IMR-90 (cell line): ENCODE measurements at regions not wholly inside any gene's neighbourhood (a gene's known extent, or its start where the extent isn't known, plus 50 kb on each side); places are given as distances from the start of the nearest gene placed in this dataset.

Experiments used
- ATAC-seq: fragments of 200-7000 bp; cut with Tn5 transposase; 2 replicates; pipeline ENCODE4 v1.9.1; 2020; ENCODE audit warnings: low read depth, mild to moderate bottlenecking, moderate library complexity
- BruUV-seq: library from RNA; stranded (reverse); fragments of 400-500 nt; replicated peaks from 2 replicates; lab custom pipeline; 2021; lab: Mats Ljungman, UMichigan
- CTCF ChIA-PET: fragments of 300-600 bp; formaldehyde crosslinking; extraction: SDS; loops from one replicate; lab custom pipeline; 2021; ENCODE audit warnings: antibody characterized with exemption; lab: Yijun Ruan, JAX
- POLR2A ChIA-PET: fragments of 300-600 bp; sonication (Branson Sonifier 250); formaldehyde crosslinking; loops from one replicate; lab custom pipeline; 2022; ENCODE audit warnings: antibody characterized with exemption; ENCODE audit not compliant: unreplicated experiment; lab: Charles Lee
- DNase-seq: peaks from one replicate; pipeline ENCODE4 v3.0.0; 2013
- H2AFZ ChIP-seq: replicated peaks from 2 replicates; pipeline ENCODE3; 2013; ENCODE audit warnings: low read length, mild to moderate bottlenecking; ENCODE audit not compliant: poor library complexity
- H2AK5ac ChIP-seq: 2 replicates; pipeline ENCODE4 v1.6.1; 2013; ENCODE audit warnings: low read depth, low read length, inconsistent platforms
- H2AK9ac ChIP-seq: replicated peaks from 2 replicates; pipeline ENCODE3; 2013; ENCODE audit warnings: mild to moderate bottlenecking, low read depth, low read length, moderate library complexity; ENCODE audit not compliant: poor library complexity
- H2BK120ac ChIP-seq: 2 replicates; pipeline ENCODE4 v1.6.1; 2013; ENCODE audit warnings: low read depth, low read length, inconsistent platforms
- H2BK15ac ChIP-seq: 3 replicates; pipeline ENCODE4 v1.6.1; 2013; ENCODE audit warnings: low read depth, low read length, inconsistent platforms
- H2BK20ac ChIP-seq: 2 replicates; pipeline ENCODE4 v1.6.1; 2013; ENCODE audit warnings: low read depth, mild to moderate bottlenecking, inconsistent platforms, low read length, moderate library complexity
- H2BK5ac ChIP-seq: 2 replicates; pipeline ENCODE4 v1.6.1; 2013; ENCODE audit warnings: mild to moderate bottlenecking, low read depth, low read length, inconsistent platforms; ENCODE audit not compliant: poor library complexity, severe bottlenecking
- H3K14ac ChIP-seq: replicated peaks from 2 replicates; pipeline ENCODE4 v1.6.1; 2013; ENCODE audit warnings: low read depth, low read length, inconsistent platforms
- H3K18ac ChIP-seq: 2 replicates; pipeline ENCODE4 v1.6.1; 2013; ENCODE audit warnings: low read depth, low read length, control low read depth
- H3K23ac ChIP-seq: 2 replicates; pipeline ENCODE4 v1.6.1; 2013; ENCODE audit warnings: low read depth, low read length, inconsistent platforms
- H3K27ac ChIP-seq: 2 replicates; pipeline ENCODE4 v1.5.1; 2013; ENCODE audit warnings: mild to moderate bottlenecking, control low read depth, low read length; ENCODE audit not compliant: insufficient read depth
- H3K27me3 ChIP-seq: 2 replicates; pipeline ENCODE4 v1.6.1; 2013; ENCODE audit warnings: low read length; ENCODE audit not compliant: control insufficient read depth, insufficient read depth
- H3K36me3 ChIP-seq: 2 replicates; pipeline ENCODE4 v1.6.1; 2013; ENCODE audit warnings: low read length, mixed read lengths; ENCODE audit not compliant: control insufficient read depth, insufficient read depth
- H3K4ac ChIP-seq: 2 replicates; pipeline ENCODE4 v1.6.1; 2013; ENCODE audit warnings: low read depth, low read length, inconsistent platforms
- H3K4me1 ChIP-seq: 2 replicates; pipeline ENCODE4 v1.6.1; 2013; ENCODE audit warnings: low read length, mixed read lengths; ENCODE audit not compliant: control insufficient read depth, insufficient read depth
- H3K4me2 ChIP-seq: 2 replicates; pipeline ENCODE4 v1.6.1; 2013; ENCODE audit warnings: low read depth, mild to moderate bottlenecking, control low read depth, low read length, moderate library complexity
- H3K4me3 ChIP-seq: 2 replicates; pipeline ENCODE4 v1.5.1; 2013; ENCODE audit warnings: low read depth, mild to moderate bottlenecking, control low read depth, low read length, moderate library complexity; ENCODE audit not compliant: insufficient read depth
- H3K56ac ChIP-seq: 2 replicates; pipeline ENCODE4 v1.6.1; 2013; ENCODE audit warnings: low read length, inconsistent platforms; ENCODE audit not compliant: insufficient read depth; ENCODE audit errors: extremely low read depth
- H3K79me1 ChIP-seq, 2 experiments: 2 replicates each; pipeline ENCODE4 v1.6.1; 2013; ENCODE audit warnings: low read length in 2 of 2, inconsistent platforms in 1 of 2, low read depth in 1 of 2
- H3K9ac ChIP-seq: 2 replicates; pipeline ENCODE4 v1.6.1; 2013; ENCODE audit warnings: low read depth, low read length, control low read depth
- H3K9me1 ChIP-seq: 2 replicates; pipeline ENCODE4 v1.6.1; 2013; ENCODE audit warnings: low read length, inconsistent platforms; ENCODE audit not compliant: insufficient read depth
- H3K9me3 ChIP-seq: 2 replicates; pipeline ENCODE4 v1.6.1; 2013; ENCODE audit warnings: low read length; ENCODE audit not compliant: control insufficient read depth, insufficient read depth
- H4K20me1 ChIP-seq: 2 replicates; pipeline ENCODE4 v1.6.1; 2013; ENCODE audit warnings: low read length, inconsistent platforms; ENCODE audit not compliant: insufficient read depth
- H4K5ac ChIP-seq: 2 replicates; pipeline ENCODE4 v1.6.1; 2013; ENCODE audit warnings: mild to moderate bottlenecking, low read depth, low read length, control low read depth
- H4K8ac ChIP-seq, 2 experiments: 2 replicates each; pipeline ENCODE4 v1.6.1; 2013; ENCODE audit warnings: low read depth in 2 of 2, low read length in 2 of 2, control low read depth in 1 of 2, inconsistent platforms in 1 of 2
- H4K91ac ChIP-seq: 2 replicates; pipeline ENCODE4 v1.6.1; 2013; ENCODE audit warnings: low read depth, low read length, inconsistent platforms; ENCODE audit not compliant: insufficient read depth
- BHLHE40 ChIP-seq: fragments of 150-350 bp; IDR thresholded peaks from 2 replicates; pipeline ENCODE4 v1.6.1; 2016; ENCODE audit warnings: mild to moderate bottlenecking, low read depth, low read length
- CEBPB ChIP-seq: IDR thresholded peaks from 2 replicates; pipeline ENCODE4 v1.6.1; 2012; ENCODE audit warnings: low read depth, low read length, improper control_type of control experiment
- CHD1 ChIP-seq: IDR thresholded peaks from 2 replicates; pipeline ENCODE4 v1.6.1; 2012; ENCODE audit warnings: low read depth, low read length, improper control_type of control experiment
- CTCF ChIP-seq: conservative IDR thresholded peaks from 2 replicates; pipeline ENCODE4 v1.5.1; 2012; ENCODE audit warnings: mild to moderate bottlenecking, low read depth, low read length, improper control_type of control experiment
- FOS ChIP-seq: fragments of 150-350 bp; IDR thresholded peaks from 2 replicates; pipeline ENCODE4 v1.6.1; 2016; ENCODE audit warnings: low read depth, low read length
- MAFK ChIP-seq: IDR thresholded peaks from 2 replicates; pipeline ENCODE4 v1.6.1; 2012; ENCODE audit warnings: low read depth, low read length, improper control_type of control experiment
- MAZ ChIP-seq: IDR thresholded peaks from 2 replicates; pipeline ENCODE4 v1.6.1; 2012; ENCODE audit warnings: low read depth, mild to moderate bottlenecking, low read length, improper control_type of control experiment, moderate library complexity, borderline replicate concordance
- MXI1 ChIP-seq: IDR thresholded peaks from 2 replicates; pipeline ENCODE4 v1.6.1; 2012; ENCODE audit warnings: low read depth, mild to moderate bottlenecking, low read length, moderate library complexity, borderline replicate concordance
- NFE2L2 ChIP-seq: fragments of 150-350 bp; IDR thresholded peaks from 2 replicates; pipeline ENCODE4 v1.6.1; 2016; ENCODE audit warnings: low read depth, mild to moderate bottlenecking, low read length
- POLR2A ChIP-seq: IDR thresholded peaks from 2 replicates; pipeline ENCODE4 v1.6.1; 2012; ENCODE audit warnings: mild to moderate bottlenecking, low read depth, low read length
- RAD21 ChIP-seq: IDR thresholded peaks from 2 replicates; pipeline ENCODE4 v1.6.1; 2012; ENCODE audit warnings: low read length, improper control_type of control experiment
- RFX5 ChIP-seq: IDR thresholded peaks from 2 replicates; pipeline ENCODE4 v1.8.0; 2012; ENCODE audit warnings: low read depth, mild to moderate bottlenecking, low read length, moderate library complexity
- SMC3 ChIP-seq: fragments of 150-350 bp; IDR thresholded peaks from 2 replicates; pipeline ENCODE4 v1.6.1; 2016; ENCODE audit warnings: low read depth, mild to moderate bottlenecking, antibody characterized with exemption, low read length, moderate library complexity
- WGBS, 2 experiments: methylation state at CpG; one replicate each; pipeline versions ENCODE4 v1.1.5 to v1.1.7; 2013; ENCODE audit warnings: missing lambda C conversion rate in 2 of 2; ENCODE audit not compliant: insufficient read length in 1 of 2; ENCODE audit errors: extremely low coverage in 2 of 2; 5-methylcytosine and 5-hydroxymethylcytosine counted together
- dilution Hi-C: fragments of 300-500 bp; cut with HindIII; formaldehyde crosslinking; loops from one replicate; pipeline ENCODE4 v1.14.3; 2018; ENCODE audit warnings: low sequenced_read_pairs; ENCODE audit not compliant: unreplicated experiment
- in situ Hi-C: fragments of 300-500 bp; cut with MboI; formaldehyde crosslinking; loops from 3 replicates; pipeline ENCODE4 v1.14.3; 2019; ENCODE audit warnings: low sequenced_read_pairs, inconsistent platforms, mixed read lengths
- intact Hi-C: fragments of 100-400 bp; cut with micrococcal nuclease; formaldehyde crosslinking; loops from 2 replicates; pipeline ENCODE4 v1.10.0; 2022
- TF ChIP-seq, protein P1 (sequence below): fragments of 150-350 bp; IDR thresholded peaks from 2 replicates; pipeline ENCODE4 v1.6.1; 2017; ENCODE audit warnings: mild to moderate bottlenecking, antibody characterized with exemption, low read length, low read depth
- TF ChIP-seq, protein P2 (sequence below): fragments of 150-350 bp; IDR thresholded peaks from 2 replicates; pipeline ENCODE4 v1.6.1; 2016; ENCODE audit warnings: low read depth, mild to moderate bottlenecking, low read length, moderate library complexity, borderline replicate concordance

DNA sequence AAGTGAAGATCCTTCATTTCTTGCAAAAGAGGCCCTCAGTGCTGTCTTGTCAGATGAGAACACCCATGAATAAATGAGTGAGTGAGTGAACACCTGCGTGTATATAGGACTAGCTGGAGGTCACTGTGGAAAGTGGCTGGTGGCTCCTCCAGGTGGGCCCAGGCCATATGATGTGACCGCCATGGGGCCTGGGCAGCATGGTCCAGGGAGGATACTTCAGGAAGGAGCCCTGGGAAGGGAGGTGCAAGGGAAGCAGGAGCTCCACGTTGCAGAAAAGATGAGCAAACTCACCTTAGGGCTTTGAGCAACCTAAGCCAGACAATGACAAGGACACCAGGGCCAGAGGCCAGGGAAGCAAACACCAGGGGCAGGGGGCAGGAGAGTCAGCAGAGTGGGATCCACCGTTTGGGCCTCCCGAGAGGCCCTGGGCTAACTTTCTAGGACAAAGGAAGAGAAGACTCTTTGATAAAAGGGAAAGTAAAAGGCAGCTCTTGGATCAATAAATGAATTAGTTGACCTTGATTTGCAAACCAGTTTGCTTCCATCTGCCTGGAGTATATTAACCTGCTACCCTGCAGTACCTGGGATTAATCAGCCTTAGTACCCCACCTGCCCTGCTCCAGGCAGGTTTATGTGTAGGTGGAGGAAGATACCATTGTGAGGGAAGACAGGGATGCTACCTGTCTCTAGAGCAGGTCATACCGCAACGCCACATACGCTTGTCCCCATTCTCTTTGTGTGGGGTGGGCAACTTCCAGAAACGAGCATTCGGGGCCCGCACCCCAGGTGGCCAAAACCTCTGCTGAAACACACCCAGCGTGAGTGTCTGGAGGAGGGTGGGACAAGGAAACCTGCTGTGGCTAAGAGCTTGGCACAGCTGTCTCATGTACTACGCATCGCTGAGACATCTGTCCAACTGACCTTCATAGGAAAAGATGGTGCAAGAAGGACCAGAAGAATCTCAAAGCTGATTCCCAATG is 51.4 kb upstream of the OLFM1 start:
- Histone ChIP-seq H2AK5ac (no peak overlapping the region), H3K18ac (no peak overlapping the region), H3K4me1 (no peaks in the 10 kb centered on the region), H3K27me3 (peaks cover 1% of the 10 kb centered on the region; the same call in 1 of the 2 replicates), H2BK20ac (no peak overlapping the region), H4K5ac (no peak overlapping the region), H2AFZ (peak overlapping the region; percentile 14), H3K4me3 (no peak overlapping the region), H2BK5ac (no peak overlapping the region), H4K8ac (no peak overlapping the region), H2BK120ac (no peak overlapping the region), H2BK15ac (no peak overlapping the region), H3K4me2 (no peak overlapping the region), H3K14ac (no peak overlapping the region), H4K91ac (no peak overlapping the region), H3K4ac (no peak overlapping the region), H2AK9ac (no peak overlapping the region), H3K56ac (no peak overlapping the region), H3K9ac (no peak overlapping the region), H3K23ac (no peak overlapping the region), H3K27ac (no peak overlapping the region), H3K36me3 (no peaks in the 10 kb centered on the region), H3K79me1 (no peaks in the 10 kb centered on the region), H3K9me1 (no peaks in the 10 kb centered on the region), H3K9me3 (no peaks in the 10 kb centered on the region), H4K20me1 (no peaks in the 10 kb centered on the region)
- intact Hi-C loops (no loop called here), dilution Hi-C loops (no loop called here), in situ Hi-C loops (no loop called here)
- no TSS peak for BruUV-seq
- 56% methylated on average over 8 of the region's 14 CpGs; no CpG with 5 or more reads in 1 of the 2 experiments for WGBS, 2 experiments
- DNase-seq (no peak), ATAC-seq (no peak)
- ChIA-PET POLR2A (no interaction called here), CTCF (no interaction called here)
- TF ChIP-seq SMC3 (no peak), MXI1 (no peak), RAD21 (no peak), MAFK (no peak), POLR2A (no peak), FOS (no peak), MAZ (no peak), CHD1 (no peak), CTCF (no peak), BHLHE40 (no peak), CEBPB (no peak), RFX5 (no peak), NFE2L2 (no peak)
- TF ChIP-seq, protein P1, sequence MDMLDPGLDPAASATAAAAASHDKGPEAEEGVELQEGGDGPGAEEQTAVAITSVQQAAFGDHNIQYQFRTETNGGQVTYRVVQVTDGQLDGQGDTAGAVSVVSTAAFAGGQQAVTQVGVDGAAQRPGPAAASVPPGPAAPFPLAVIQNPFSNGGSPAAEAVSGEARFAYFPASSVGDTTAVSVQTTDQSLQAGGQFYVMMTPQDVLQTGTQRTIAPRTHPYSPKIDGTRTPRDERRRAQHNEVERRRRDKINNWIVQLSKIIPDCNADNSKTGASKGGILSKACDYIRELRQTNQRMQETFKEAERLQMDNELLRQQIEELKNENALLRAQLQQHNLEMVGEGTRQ = no peak
- TF ChIP-seq, protein P2, sequence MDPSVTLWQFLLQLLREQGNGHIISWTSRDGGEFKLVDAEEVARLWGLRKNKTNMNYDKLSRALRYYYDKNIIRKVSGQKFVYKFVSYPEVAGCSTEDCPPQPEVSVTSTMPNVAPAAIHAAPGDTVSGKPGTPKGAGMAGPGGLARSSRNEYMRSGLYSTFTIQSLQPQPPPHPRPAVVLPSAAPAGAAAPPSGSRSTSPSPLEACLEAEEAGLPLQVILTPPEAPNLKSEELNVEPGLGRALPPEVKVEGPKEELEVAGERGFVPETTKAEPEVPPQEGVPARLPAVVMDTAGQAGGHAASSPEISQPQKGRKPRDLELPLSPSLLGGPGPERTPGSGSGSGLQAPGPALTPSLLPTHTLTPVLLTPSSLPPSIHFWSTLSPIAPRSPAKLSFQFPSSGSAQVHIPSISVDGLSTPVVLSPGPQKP = no peak
